ENCODE measurements at regions not wholly inside any gene's neighbourhood (a gene's known extent, or its start where the extent isn't known, plus 50 kb on each side); places are given as distances from the start of the nearest gene placed in this dataset.
A peak's percentile ranks its signal among the peaks of the same experiment; 100 is the strongest.

- H3K36me3 ChIP-seq (ENCODE audit: low read depth, missing control alignments): no peaks in the 10 kb centered on the region
- H3K4me1 ChIP-seq: no peaks in the 10 kb centered on the region
- DNase-seq: no peak
- WGBS, 2 donors: 81 to 88% methylated on average over 1 of the region's 1 CpG
- H3K9me3 ChIP-seq: no peaks in the 10 kb centered on the region
- H3K27me3 ChIP-seq: no peaks in the 10 kb centered on the region
- no peak for TF ChIP-seq POLR2A (IDR thresholded peaks at IDR 0.05)
- TF ChIP-seq CTCF (IDR thresholded peaks at IDR 0.05): no peak
- H3K4me3 ChIP-seq: no peak overlapping the region
- no peak overlapping the region for H3K27ac ChIP-seq
- intact Hi-C loops (cut with DNase I; ENCODE audit: low total_unique reads): no loop called here
Measured at GRCh38 chr15:93420050-93420452, 331.0 kb upstream of the RGMA start.

GRCh38 chr15:93418566-93418965 is 329.6 kb upstream of the RGMA start:
- Histone ChIP-seq H3K4me3 (no peak overlapping the region), H3K4me1 (no peaks in the 10 kb centered on the region), H3K27ac (no peak overlapping the region), H3K27me3 (no peaks in the 10 kb centered on the region), H3K36me3 (ENCODE audit: low read depth, missing control alignments) (no peaks in the 10 kb centered on the region), H3K9me3 (no peaks in the 10 kb centered on the region)
- intact Hi-C loops (cut with DNase I; ENCODE audit: low total_unique reads): no loop called here
- no peak for TF ChIP-seq POLR2A (IDR thresholded peaks at IDR 0.05)
- TF ChIP-seq CTCF (IDR thresholded peaks at IDR 0.05): no peak
- no peak for DNase-seq
- 85 to 88% methylated on average over 6 of the region's 6 CpGs for WGBS, 2 donors

GRCh38 chr15:93417631-93418030 is 328.6 kb upstream of the RGMA start:
- Histone ChIP-seq H3K36me3 (ENCODE audit: low read depth, missing control alignments) (no peaks in the 10 kb centered on the region), H3K27me3 (no peaks in the 10 kb centered on the region), H3K9me3 (no peaks in the 10 kb centered on the region), H3K4me3 (no peak overlapping the region), H3K4me1 (no peaks in the 10 kb centered on the region), H3K27ac (no peak overlapping the region)
- TF ChIP-seq POLR2A (IDR thresholded peaks at IDR 0.05) (no peak), CTCF (IDR thresholded peaks at IDR 0.05) (no peak)
- peak; percentile 21 for DNase-seq
- WGBS, 2 donors: 50 to 58% methylated on average over 6 of the region's 6 CpGs
- intact Hi-C loops (cut with DNase I; ENCODE audit: low total_unique reads): no loop called here

- Histone ChIP-seq H3K36me3 (ENCODE audit: low read depth, missing control alignments) (no peaks in the 10 kb centered on the region), H3K4me3 (no peak overlapping the region), H3K9me3 (no peaks in the 10 kb centered on the region), H3K27ac (no peak overlapping the region), H3K4me1 (no peaks in the 10 kb centered on the region), H3K27me3 (no peaks in the 10 kb centered on the region)
- intact Hi-C loops (cut with DNase I; ENCODE audit: low total_unique reads): no loop called here
- TF ChIP-seq CTCF (IDR thresholded peaks at IDR 0.05): no peak
- TF ChIP-seq POLR2A (IDR thresholded peaks at IDR 0.05): no peak
- DNase-seq: no peak
- WGBS, 2 donors: 62 to 72% methylated on average over 6 of the region's 6 CpGs
Measured at GRCh38 chr15:93417156-93417555, 328.1 kb upstream of the RGMA start.

- Histone ChIP-seq H3K27me3 (no peaks in the 10 kb centered on the region), H3K36me3 (ENCODE audit: low read depth, missing control alignments) (no peaks in the 10 kb centered on the region), H3K4me1 (no peaks in the 10 kb centered on the region), H3K9me3 (no peaks in the 10 kb centered on the region), H3K4me3 (no peak overlapping the region), H3K27ac (no peak overlapping the region)
- intact Hi-C loops (cut with DNase I; ENCODE audit: low total_unique reads): no loop called here
- TF ChIP-seq CTCF (IDR thresholded peaks at IDR 0.05) (no peak), POLR2A (IDR thresholded peaks at IDR 0.05) (no peak)
- WGBS, 2 donors: 92 to 93% methylated on average over 3 of the region's 3 CpGs
- DNase-seq: no peak
Measured at GRCh38 chr15:93415576-93415975, 326.6 kb upstream of the RGMA start.

Measured in testis (tissue), 2 donors.